GM13977 (cell line): ENCODE measurements at regions not wholly inside any gene's neighbourhood (a gene's known extent, or its start where the extent isn't known, plus 50 kb on each side); places are given as distances from the start of the nearest gene placed in this dataset.

ENCODE experiments used
- DNase-seq: peaks from one replicate; pipeline ENCODE4 v3.0.0; 2012; ENCODE audit warnings: low spot score
- in situ Hi-C: fragments of 300-500 bp; cut with MboI; formaldehyde crosslinking; loops from one replicate; pipeline ENCODE4 v1.12.0; 2022; ENCODE audit warnings: low sequenced_read_pairs, low pct_unique_long_range_greater_than_20kb, mixed read lengths, inconsistent platforms; ENCODE audit not compliant: unreplicated experiment
- TF ChIP-seq, protein P1 (sequence below): IDR thresholded peaks from 2 replicates; pipeline ENCODE4 v1.5.1; 2012; ENCODE audit warnings: mild to moderate bottlenecking, control low read depth; ENCODE audit not compliant: insufficient read depth; ENCODE audit errors: extremely low read depth, missing control alignments

DNA sequence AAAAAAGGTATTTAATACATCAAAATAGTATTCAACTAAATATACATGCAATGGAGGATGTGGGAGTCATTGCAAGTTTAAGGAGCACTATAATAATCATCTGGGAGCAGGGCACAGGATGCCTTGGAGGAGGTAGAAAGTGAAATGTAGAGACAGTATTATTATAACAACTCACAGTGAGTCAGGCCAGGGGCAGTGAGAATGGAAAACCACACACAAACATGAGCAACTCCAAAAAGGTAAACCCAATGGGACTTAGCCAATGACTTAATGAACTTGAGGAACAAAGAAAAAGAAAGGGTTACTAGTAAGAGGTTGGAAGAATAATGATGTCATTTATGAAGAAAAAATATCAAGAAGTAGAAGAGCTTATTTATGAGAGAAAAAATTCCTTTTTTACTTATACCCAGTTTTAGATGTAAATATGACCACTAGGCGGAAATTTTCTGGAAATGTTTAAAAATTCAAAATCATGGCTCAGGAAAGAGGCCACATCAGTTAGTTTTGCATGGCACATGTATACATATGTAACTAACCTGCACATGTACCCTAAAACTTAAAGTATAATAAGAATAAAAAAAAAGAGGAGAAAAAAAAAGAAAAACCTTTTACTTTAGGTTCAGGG, 389.3 kb downstream of the SUCLA2 start:
- in situ Hi-C loops: no loop called here
- TF ChIP-seq, protein P1, sequence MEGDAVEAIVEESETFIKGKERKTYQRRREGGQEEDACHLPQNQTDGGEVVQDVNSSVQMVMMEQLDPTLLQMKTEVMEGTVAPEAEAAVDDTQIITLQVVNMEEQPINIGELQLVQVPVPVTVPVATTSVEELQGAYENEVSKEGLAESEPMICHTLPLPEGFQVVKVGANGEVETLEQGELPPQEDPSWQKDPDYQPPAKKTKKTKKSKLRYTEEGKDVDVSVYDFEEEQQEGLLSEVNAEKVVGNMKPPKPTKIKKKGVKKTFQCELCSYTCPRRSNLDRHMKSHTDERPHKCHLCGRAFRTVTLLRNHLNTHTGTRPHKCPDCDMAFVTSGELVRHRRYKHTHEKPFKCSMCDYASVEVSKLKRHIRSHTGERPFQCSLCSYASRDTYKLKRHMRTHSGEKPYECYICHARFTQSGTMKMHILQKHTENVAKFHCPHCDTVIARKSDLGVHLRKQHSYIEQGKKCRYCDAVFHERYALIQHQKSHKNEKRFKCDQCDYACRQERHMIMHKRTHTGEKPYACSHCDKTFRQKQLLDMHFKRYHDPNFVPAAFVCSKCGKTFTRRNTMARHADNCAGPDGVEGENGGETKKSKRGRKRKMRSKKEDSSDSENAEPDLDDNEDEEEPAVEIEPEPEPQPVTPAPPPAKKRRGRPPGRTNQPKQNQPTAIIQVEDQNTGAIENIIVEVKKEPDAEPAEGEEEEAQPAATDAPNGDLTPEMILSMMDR: no peak
- no peak for DNase-seq

DNA sequence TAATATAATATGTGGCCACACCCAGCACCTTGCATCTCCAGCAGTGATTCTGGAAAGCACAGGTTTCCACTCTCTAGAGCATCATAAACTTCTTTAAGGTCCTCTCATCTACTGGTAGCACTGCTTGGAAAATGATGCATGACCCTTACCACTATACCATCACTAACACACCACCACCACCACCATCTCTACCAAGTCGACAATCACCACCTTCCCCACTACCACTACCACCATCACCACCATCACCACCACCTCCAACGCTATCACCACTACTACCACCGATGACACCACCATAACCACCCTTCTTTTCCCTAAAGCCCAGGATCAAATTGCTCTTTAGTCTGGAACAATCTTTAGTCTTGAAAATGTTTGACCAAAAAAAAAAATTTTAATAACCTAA, 390.4 kb downstream of the SUCLA2 start:
- TF ChIP-seq, protein P1: no peak
- no peak for DNase-seq
- in situ Hi-C loops: no loop called here

DNA sequence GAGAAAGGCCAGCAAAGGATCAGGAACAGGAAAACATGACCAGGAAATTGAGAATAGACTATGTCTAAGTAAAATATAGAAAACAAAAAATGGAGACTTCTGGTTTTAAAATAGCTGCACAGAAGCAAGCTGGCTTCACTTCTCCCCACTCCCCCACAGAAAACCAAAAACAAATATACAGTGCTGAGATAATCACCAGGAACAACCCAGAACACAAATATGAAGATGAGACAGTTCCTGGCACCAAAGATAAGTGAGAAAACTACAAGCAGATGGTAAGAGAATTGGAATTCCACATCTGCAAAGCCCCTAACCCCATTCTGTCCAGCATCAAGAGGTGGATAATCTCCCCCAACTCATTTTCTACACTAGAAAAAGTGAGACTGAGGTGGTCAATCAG, 397.7 kb downstream of the SUCLA2 start:
- no peak for DNase-seq
- in situ Hi-C loops: no loop called here
- TF ChIP-seq, protein P1: no peak

DNA sequence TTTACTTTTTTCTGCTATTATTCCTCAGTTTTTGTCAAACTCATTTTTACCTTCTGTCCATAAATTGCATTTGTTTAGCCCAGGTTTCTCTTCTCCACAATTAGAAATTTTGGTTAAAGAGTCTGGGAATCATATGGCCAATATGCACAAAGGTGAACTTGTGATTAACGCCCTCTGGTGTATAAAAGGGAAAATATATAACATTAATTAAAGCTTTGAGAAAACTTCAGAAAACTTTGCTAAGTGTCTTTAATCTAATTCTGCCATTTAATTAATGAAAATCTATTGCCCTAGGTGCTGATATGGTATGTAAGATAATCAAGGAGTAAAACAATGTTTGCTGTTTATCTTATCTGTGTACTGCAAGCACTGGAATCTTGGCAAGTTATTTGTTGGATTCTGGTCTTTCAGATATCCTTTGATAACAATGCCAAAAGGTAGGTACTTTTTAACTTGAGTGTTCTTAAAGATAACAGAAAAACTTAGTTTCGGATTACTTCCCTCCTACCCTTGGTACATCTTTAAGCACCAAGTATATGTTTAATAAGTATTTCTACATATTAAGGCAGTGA, 402.6 kb downstream of the SUCLA2 start:
- DNase-seq: no peak
- in situ Hi-C loops: loop anchor here (25.0 kb wide), 1 partner anchor 711 kb away; the partner anchor contains the start of gene HTR2A
- TF ChIP-seq, protein P1: peak; percentile 11

DNA sequence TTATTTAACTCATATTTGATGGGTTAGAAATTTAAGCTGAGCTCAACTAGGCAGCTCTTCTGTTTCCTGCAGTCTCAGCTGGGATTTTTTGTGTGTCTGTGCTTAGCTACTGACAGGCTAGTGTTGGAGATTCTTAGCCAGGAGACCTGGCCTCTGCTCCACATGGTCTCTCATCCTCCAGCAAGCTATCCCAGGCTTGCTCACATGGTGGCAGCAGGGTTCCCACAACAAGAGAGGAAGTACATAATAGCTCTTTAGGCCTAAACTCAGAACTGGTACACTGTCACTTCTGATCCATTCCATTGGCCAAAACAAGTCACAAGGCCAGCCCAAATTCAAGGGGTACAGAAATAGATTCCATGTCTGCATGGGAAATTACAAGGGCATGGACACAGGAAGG, 406.2 kb downstream of the SUCLA2 start:
- in situ Hi-C loops: loop anchor here (25.0 kb wide), 1 partner anchor 708 kb away; the partner anchor contains the start of gene HTR2A
- TF ChIP-seq, protein P1: peak; percentile 21
- no peak for DNase-seq

DNA sequence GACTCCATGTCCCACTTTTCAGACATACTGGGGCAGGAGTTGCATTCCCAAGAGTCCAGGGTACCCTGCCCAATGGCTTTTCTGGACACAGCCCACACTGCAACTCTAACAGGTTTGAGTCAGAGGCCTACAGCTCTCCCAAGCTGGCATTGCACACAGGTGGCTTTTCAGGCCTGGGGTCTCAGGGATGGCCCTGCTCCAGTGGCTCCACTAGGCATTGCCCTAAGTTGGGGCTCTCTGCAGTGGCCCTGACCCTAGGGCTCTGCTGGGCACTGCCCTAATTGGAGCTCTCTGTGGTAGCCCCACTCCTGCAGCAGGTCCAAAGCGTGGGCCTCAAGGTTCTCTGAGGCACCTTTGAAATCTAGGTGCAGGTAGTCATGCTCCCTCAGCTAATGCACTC, 408.8 kb downstream of the SUCLA2 start:
- in situ Hi-C loops: loop anchor here (25.0 kb wide), 1 partner anchor 705 kb away; the partner anchor contains the start of gene HTR2A
- no peak for DNase-seq
- TF ChIP-seq, protein P1: no peak
